Osteoblast (primary cell): ENCODE measurements at regions not wholly inside any gene's neighbourhood (a gene's known extent, or its start where the extent isn't known, plus 50 kb on each side); places are given as distances from the start of the nearest gene placed in this dataset.

Experiments used
- DNase-seq: peaks from one replicate; pipeline ENCODE4 v3.0.0; 2011; ENCODE audit warnings: low spot score, mixed read lengths; ENCODE audit not compliant: insufficient read length; ENCODE audit errors: missing footprints
- H2AFZ ChIP-seq: 2 replicates; pipeline ENCODE4 v1.6.0; 2011; ENCODE audit warnings: mild to moderate bottlenecking, low read length
- H3K27ac ChIP-seq: 2 replicates; pipeline ENCODE4 v1.5.1; 2011; ENCODE audit warnings: mild to moderate bottlenecking, low read depth, low read length, moderate library complexity
- H3K27me3 ChIP-seq: 2 replicates; pipeline ENCODE4 v1.6.0; 2012; ENCODE audit warnings: mild to moderate bottlenecking, control low read depth, inconsistent platforms, low read length, moderate library complexity; ENCODE audit not compliant: insufficient read depth
- H3K36me3 ChIP-seq: 2 replicates; pipeline ENCODE4 v1.5.1; 2011; ENCODE audit warnings: mild to moderate bottlenecking, low read length, control low read depth, moderate library complexity; ENCODE audit not compliant: insufficient read depth
- H3K4me1 ChIP-seq: 2 replicates; pipeline ENCODE4 v1.5.1; 2011; ENCODE audit warnings: mild to moderate bottlenecking, low read length, control low read depth, moderate library complexity; ENCODE audit not compliant: insufficient read depth
- H3K4me2 ChIP-seq: 2 replicates; pipeline ENCODE4 v1.6.0; 2011; ENCODE audit warnings: mild to moderate bottlenecking, low read length; ENCODE audit not compliant: insufficient read depth
- H3K4me3 ChIP-seq: fragments of 200-600 bp; sonication (generic); 3 replicates; pipeline ENCODE4 v1.5.1; 2012; ENCODE audit warnings: mild to moderate bottlenecking, low read length, inconsistent platforms; ENCODE audit not compliant: insufficient read depth
- H3K79me2 ChIP-seq: 2 replicates; pipeline ENCODE4 v1.6.0; 2012; ENCODE audit warnings: mild to moderate bottlenecking, low read length, control low read depth, inconsistent platforms; ENCODE audit not compliant: insufficient read depth
- H3K9me3 ChIP-seq: 2 replicates; pipeline ENCODE4 v1.5.1; 2011; ENCODE audit warnings: low read depth, low read length, control low read depth
- H4K20me1 ChIP-seq: 2 replicates; pipeline ENCODE4 v1.6.0; 2012; ENCODE audit warnings: mild to moderate bottlenecking, low read length, control low read depth; ENCODE audit not compliant: insufficient read depth
- CTCF ChIP-seq: IDR thresholded peaks from 2 replicates; pipeline ENCODE4 v1.5.1; 2011; ENCODE audit warnings: mild to moderate bottlenecking, low read depth, low read length, moderate library complexity; ENCODE audit errors: extremely low read depth

GRCh38 chr3:21259896-21260295 is 491.1 kb downstream of the ZNF385D start:
- Histone ChIP-seq H3K27ac (no peak overlapping the region), H3K9me3 (no peaks in the 10 kb centered on the region), H4K20me1 (no peaks in the 10 kb centered on the region), H2AFZ (no peak overlapping the region), H3K4me3 (no peak overlapping the region), H3K4me1 (no peaks in the 10 kb centered on the region), H3K4me2 (no peak overlapping the region), H3K36me3 (no peaks in the 10 kb centered on the region), H3K27me3 (no peaks in the 10 kb centered on the region), H3K79me2 (no peaks in the 10 kb centered on the region)
- no peak for TF ChIP-seq CTCF
- DNase-seq: no peak

- Histone ChIP-seq H3K36me3 (no peaks in the 10 kb centered on the region), H3K27me3 (no peaks in the 10 kb centered on the region), H3K9me3 (no peaks in the 10 kb centered on the region), H4K20me1 (no peaks in the 10 kb centered on the region), H3K27ac (no peak overlapping the region), H3K4me2 (no peak overlapping the region), H3K4me3 (no peak overlapping the region), H2AFZ (no peak overlapping the region), H3K4me1 (no peaks in the 10 kb centered on the region), H3K79me2 (no peaks in the 10 kb centered on the region)
- TF ChIP-seq CTCF: no peak
- DNase-seq: peak; percentile 10
These were observed 494.1 kb downstream of the ZNF385D start for GRCh38 chr3:21256932-21257331.

GRCh38 chr3:21238661-21239060 is 512.3 kb downstream of the ZNF385D start:
- H3K4me3 ChIP-seq: no peak overlapping the region
- H3K27ac ChIP-seq: no peak overlapping the region
- no peak overlapping the region for H2AFZ ChIP-seq

GRCh38 chr3:21237638-21238037 is 513.4 kb downstream of the ZNF385D start:
- H3K27me3 ChIP-seq: no peaks in the 10 kb centered on the region
- H3K4me1 ChIP-seq: no peaks in the 10 kb centered on the region
- H2AFZ ChIP-seq: no peak overlapping the region
- no peak for TF ChIP-seq CTCF
- H3K4me3 ChIP-seq: no peak overlapping the region
- DNase-seq: no peak
- H3K36me3 ChIP-seq: no peaks in the 10 kb centered on the region
- peaks cover 5% of the 10 kb centered on the region for H3K9me3 ChIP-seq
- H4K20me1 ChIP-seq: no peaks in the 10 kb centered on the region
- no peak overlapping the region for H3K27ac ChIP-seq
- no peaks in the 10 kb centered on the region for H3K79me2 ChIP-seq
- H3K4me2 ChIP-seq: no peak overlapping the region

More at GRCh38 chr3:21238661-21239060, 512.3 kb downstream of the ZNF385D start:
- H3K4me1 ChIP-seq: no peaks in the 10 kb centered on the region
- H3K4me2 ChIP-seq: no peak overlapping the region
- no peaks in the 10 kb centered on the region for H3K36me3 ChIP-seq
- no peaks in the 10 kb centered on the region for H3K79me2 ChIP-seq
- H4K20me1 ChIP-seq: no peaks in the 10 kb centered on the region
- DNase-seq: no peak
- H3K27me3 ChIP-seq: no peaks in the 10 kb centered on the region
- TF ChIP-seq CTCF: no peak
- peaks cover 5% of the 10 kb centered on the region for H3K9me3 ChIP-seq
